Liver (tissue), 3 donors: ENCODE measurements at regions not wholly inside any gene's neighbourhood (a gene's known extent, or its start where the extent isn't known, plus 50 kb on each side); places are given as distances from the start of the nearest gene placed in this dataset.

Experiments used
- CTCF ChIP-seq: fragments of 150-350 bp; IDR thresholded peaks from 2 replicates; pipeline ENCODE4 v1.5.1; 2017; ENCODE audit warnings: improper control_type of control experiment, low read depth, low read length; ENCODE audit not compliant: missing input control
- FOXA1 ChIP-seq: IDR thresholded peaks from 2 replicates; pipeline ENCODE4 v1.6.1; 2016; ENCODE audit warnings: antibody characterized with exemption
- JUND ChIP-seq, 2 donors: IDR thresholded peaks; 2 replicates each; pipeline ENCODE4 v1.6.1; 2016; ENCODE audit warnings: antibody characterized with exemption in 2 of 2
- RAD21 ChIP-seq, 2 donors: IDR thresholded peaks; 2 replicates each; pipeline ENCODE4 v1.6.1; 2016; ENCODE audit warnings: antibody characterized with exemption in 2 of 2, mild to moderate bottlenecking in 2 of 2
- SP1 ChIP-seq: IDR thresholded peaks from 2 replicates; pipeline ENCODE4 v1.6.1; 2018; ENCODE audit warnings: antibody characterized with exemption, mild to moderate bottlenecking
- TAF1 ChIP-seq: conservative IDR thresholded peaks from 2 replicates; pipeline ENCODE4 v1.6.1; 2016; ENCODE audit warnings: antibody characterized with exemption, mild to moderate bottlenecking
- TF ChIP-seq, protein P1 (sequence below): IDR thresholded peaks from 2 replicates; pipeline ENCODE4 v1.6.1; 2016; ENCODE audit warnings: antibody characterized with exemption
- donor health status: healthy.
- donor health status: healthy.

DNA sequence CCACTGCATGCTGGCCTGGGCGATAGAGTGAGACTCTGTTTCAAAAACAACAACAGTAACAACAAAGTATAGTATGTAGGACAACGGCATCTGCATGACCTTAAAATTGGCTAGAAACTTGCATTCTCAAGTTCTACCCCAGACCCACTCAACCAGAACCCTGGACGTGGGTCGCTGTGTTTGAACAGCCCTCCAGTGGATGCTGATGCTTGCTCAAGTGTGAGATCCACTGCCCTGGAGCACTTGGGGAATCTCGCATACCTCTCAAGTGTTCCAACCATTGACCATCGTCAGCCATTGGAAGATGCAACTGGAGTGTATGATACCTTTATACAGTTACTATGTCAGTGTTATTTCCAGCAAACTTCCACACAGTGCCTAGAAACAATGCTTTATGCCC is 435.9 kb downstream of the DCDC2C start:
- TF ChIP-seq RAD21 (IDR thresholded peaks at IDR 0.05): no peak
- TF ChIP-seq TAF1: no peak
- TF ChIP-seq, protein P1, sequence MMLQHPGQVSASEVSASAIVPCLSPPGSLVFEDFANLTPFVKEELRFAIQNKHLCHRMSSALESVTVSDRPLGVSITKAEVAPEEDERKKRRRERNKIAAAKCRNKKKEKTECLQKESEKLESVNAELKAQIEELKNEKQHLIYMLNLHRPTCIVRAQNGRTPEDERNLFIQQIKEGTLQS: no peak
- no peak for TF ChIP-seq JUND (IDR thresholded peaks at IDR 0.05)
- no peak for TF ChIP-seq CTCF
- TF ChIP-seq FOXA1: no peak
- TF ChIP-seq SP1: no peak
